Breast epithelium (tissue), 3 donors: ENCODE measurements at regions not wholly inside any gene's neighbourhood (a gene's known extent, or its start where the extent isn't known, plus 50 kb on each side); places are given as distances from the start of the nearest gene placed in this dataset.

Experiments used
- CTCF ChIP-seq, 3 donors: fragments of 450-650 bp; IDR thresholded peaks; one replicate each; pipeline ENCODE4 v1.5.1; 2016 to 2017; ENCODE audit warnings: antibody characterized with exemption in 3 of 3, mild to moderate bottlenecking in 3 of 3, moderate library complexity in 3 of 3
- POLR2A ChIP-seq: fragments of 450-650 bp; IDR thresholded peaks from one replicate; pipeline ENCODE4 v1.6.1; 2016; ENCODE audit warnings: antibody characterized with exemption, mild to moderate bottlenecking, moderate library complexity

GRCh38 chr2:128474962-128475361 lies 156.3 kb upstream of the HS6ST1 start:
- no peak for TF ChIP-seq CTCF (IDR thresholded peaks at IDR 0.05)
- TF ChIP-seq POLR2A, result no peak
